WI38 (cell line): ENCODE measurements at regions not wholly inside any gene's neighbourhood (a gene's known extent, or its start where the extent isn't known, plus 50 kb on each side); places are given as distances from the start of the nearest gene placed in this dataset.
"Not testable (repeated sequence)": the region's sequence is repeated elsewhere in the genome, so short reads cannot be mapped to it uniquely, and the experiment has no call there.

Experiments used
- H3K4me3 ChIP-seq: 2 replicates; pipeline ENCODE4 v1.5.1; 2011; ENCODE audit warnings: low read depth, mild to moderate bottlenecking, control low read depth, low read length
- CTCF ChIP-seq: IDR thresholded peaks from 2 replicates; pipeline ENCODE4 v1.5.1; 2012; ENCODE audit warnings: low read depth, mild to moderate bottlenecking, control low read depth, low read length

- TF ChIP-seq CTCF = no peak
- H3K4me3 ChIP-seq = no peak overlapping the region
These were observed 1269.7 kb upstream of the ZEB2 start for GRCh38 chr2:145789636-145790035.

GRCh38 chr2:145787597-145788361 lies 1267.9 kb upstream of the ZEB2 start:
- not testable (repeated sequence) for H3K4me3 ChIP-seq

GRCh38 chr2:145782607-145783006 lies 1262.7 kb upstream of the ZEB2 start:
- H3K4me3 ChIP-seq = not testable (repeated sequence)

- TF ChIP-seq CTCF = no peak
- H3K4me3 ChIP-seq = no peak overlapping the region
These were observed 1258.0 kb upstream of the ZEB2 start for GRCh38 chr2:145777914-145778313.

GRCh38 chr2:145777297-145777696 lies 1257.4 kb upstream of the ZEB2 start:
- no peak for TF ChIP-seq CTCF
- no peak overlapping the region for H3K4me3 ChIP-seq

- no peak for TF ChIP-seq CTCF
- no peak overlapping the region for H3K4me3 ChIP-seq
These were observed 1255.7 kb upstream of the ZEB2 start for GRCh38 chr2:145775591-145775990.

- no peak overlapping the region for H3K4me3 ChIP-seq
- TF ChIP-seq CTCF = no peak
These were observed 1251.6 kb upstream of the ZEB2 start for GRCh38 chr2:145771525-145771924.

GRCh38 chr2:145769011-145769716 lies 1249.2 kb upstream of the ZEB2 start:
- no peak overlapping the region for H3K4me3 ChIP-seq
- no peak for TF ChIP-seq CTCF
